GM23338 (cell line): ENCODE measurements at regions not wholly inside any gene's neighbourhood (a gene's known extent, or its start where the extent isn't known, plus 50 kb on each side); places are given as distances from the start of the nearest gene placed in this dataset.

Source experiments
- ATAC-seq: fragments of 200-7000 bp; cut with Tn5 transposase; 3 replicates; pipeline ENCODE4 v1.9.1; 2020
- DNase-seq: peaks from one replicate; pipeline ENCODE4 v3.0.0-alpha.2; 2015; ENCODE audit warnings: low spot score
- H2AFZ ChIP-seq: fragments of 200-600 bp; sonication (generic); 2 replicates; pipeline ENCODE4 v1.8.0; 2016; ENCODE audit warnings: antibody characterized with exemption, mild to moderate bottlenecking, moderate library complexity
- H3F3A ChIP-seq: fragments of 200-600 bp; sonication (generic); replicated peaks from 2 replicates; pipeline ENCODE4 v1.8.0; 2017; ENCODE audit warnings: antibody characterized with exemption, mixed run types, low read depth
- H3K27ac ChIP-seq: fragments of 200-600 bp; sonication (generic); 2 replicates; pipeline ENCODE4 v1.6.1; 2016; ENCODE audit warnings: low read depth
- H3K27me3 ChIP-seq: fragments of 200-600 bp; sonication (generic); 2 replicates; pipeline ENCODE4 v1.8.0; 2016; ENCODE audit warnings: mild to moderate bottlenecking, mixed run types, moderate library complexity; ENCODE audit not compliant: insufficient read depth
- H3K36me3 ChIP-seq: fragments of 200-600 bp; sonication (generic); 2 replicates; pipeline ENCODE4 v1.8.0; 2016; ENCODE audit warnings: mild to moderate bottlenecking; ENCODE audit not compliant: insufficient read depth
- H3K4me1 ChIP-seq: fragments of 200-600 bp; sonication (generic); 2 replicates; pipeline ENCODE4 v1.8.0; 2016; ENCODE audit warnings: mild to moderate bottlenecking, moderate library complexity; ENCODE audit not compliant: insufficient read depth
- H3K4me2 ChIP-seq: fragments of 200-600 bp; sonication (generic); 2 replicates; pipeline ENCODE4 v1.7.1; 2017; ENCODE audit warnings: mixed run types
- H3K4me3 ChIP-seq: fragments of 200-600 bp; sonication (generic); 2 replicates; pipeline ENCODE4 v1.6.1; 2016; ENCODE audit warnings: mixed run types
- H3K79me2 ChIP-seq: fragments of 200-600 bp; sonication (generic); replicated peaks from 2 replicates; pipeline ENCODE4 v1.8.0; 2017; ENCODE audit warnings: mild to moderate bottlenecking; ENCODE audit not compliant: insufficient read depth
- H3K9me2 ChIP-seq: fragments of 200-600 bp; sonication (generic); 2 replicates; pipeline ENCODE4 v1.8.0; 2017; ENCODE audit not compliant: insufficient read depth
- H4K20me1 ChIP-seq: fragments of 200-600 bp; sonication (generic); replicated peaks from 2 replicates; pipeline ENCODE4 v1.8.0; 2017; ENCODE audit warnings: mild to moderate bottlenecking; ENCODE audit not compliant: insufficient read depth
- H3K27ac Mint-ChIP-seq: 2 replicates; pipeline ENCODE4 v1.8.0; 2020; ENCODE audit warnings: inconsistent platforms, mild to moderate bottlenecking, moderate library complexity, mixed read lengths
- H3K27me3 Mint-ChIP-seq: 3 replicates; pipeline ENCODE4 v1.8.0; 2022; ENCODE audit warnings: low read depth, mild to moderate bottlenecking, moderate library complexity, mixed read lengths, inconsistent platforms; ENCODE audit not compliant: insufficient read depth, poor library complexity
- H3K36me3 Mint-ChIP-seq: 3 replicates; pipeline ENCODE4 v1.8.0; 2021; ENCODE audit warnings: low read depth, mild to moderate bottlenecking, inconsistent platforms, moderate library complexity, mixed read lengths
- H3K4me1 Mint-ChIP-seq: 3 replicates; pipeline ENCODE4 v1.8.0; 2020; ENCODE audit warnings: mild to moderate bottlenecking, inconsistent platforms, mixed read lengths
- H3K4me3 Mint-ChIP-seq: 3 replicates; pipeline ENCODE4 v1.8.0; 2021; ENCODE audit warnings: moderate library complexity, mild to moderate bottlenecking, inconsistent platforms, mixed read lengths
- H3K9me3 Mint-ChIP-seq: 3 replicates; pipeline ENCODE4 v1.8.0; 2020; ENCODE audit warnings: moderate library complexity, mild to moderate bottlenecking, inconsistent platforms, mixed read lengths
- JUNB ChIP-seq: IDR thresholded peaks from one replicate; pipeline ENCODE4 v1.6.1; 2016; ENCODE audit warnings: antibody characterized with exemption; ENCODE audit not compliant: unreplicated experiment
- ZNF331 ChIP-seq: fragments of 250-450 bp; sonication (Bioruptor Pico); IDR thresholded peaks from 2 replicates; pipeline ENCODE4 v1.5.0; 2020; ENCODE audit warnings: low read depth, mild to moderate bottlenecking, moderate library complexity
- TF ChIP-seq, protein P1 (sequence below): fragments of 250-450 bp; sonication (Bioruptor Pico); IDR thresholded peaks from 2 replicates; pipeline ENCODE4 v1.5.0; 2020; ENCODE audit warnings: mild to moderate bottlenecking, moderate library complexity
- TF ChIP-seq, protein P2 (sequence below): IDR thresholded peaks from 2 replicates; pipeline ENCODE4 v1.6.1; 2016; ENCODE audit warnings: antibody characterized with exemption

DNA sequence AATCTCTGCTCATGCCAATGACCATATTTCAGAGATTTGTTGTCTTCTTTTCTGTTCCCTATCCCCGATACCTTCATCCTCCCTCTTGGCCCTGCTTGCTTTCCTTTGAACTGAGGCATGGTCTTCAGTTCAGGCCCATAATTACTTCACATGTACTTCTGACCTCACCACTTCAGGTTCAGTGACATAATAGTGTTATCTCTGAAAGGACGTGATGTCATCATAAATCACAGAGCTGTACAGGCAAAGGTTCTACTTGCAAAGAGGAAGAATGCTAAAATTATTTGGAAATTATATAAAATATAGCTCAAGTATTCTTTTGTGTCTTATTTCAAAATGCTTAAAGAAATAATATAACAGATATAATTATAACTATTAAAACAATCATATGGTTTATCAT lies 230.3 kb upstream of the ESRRG start:
- ATAC-seq: no peak
- TF ChIP-seq, protein P1, sequence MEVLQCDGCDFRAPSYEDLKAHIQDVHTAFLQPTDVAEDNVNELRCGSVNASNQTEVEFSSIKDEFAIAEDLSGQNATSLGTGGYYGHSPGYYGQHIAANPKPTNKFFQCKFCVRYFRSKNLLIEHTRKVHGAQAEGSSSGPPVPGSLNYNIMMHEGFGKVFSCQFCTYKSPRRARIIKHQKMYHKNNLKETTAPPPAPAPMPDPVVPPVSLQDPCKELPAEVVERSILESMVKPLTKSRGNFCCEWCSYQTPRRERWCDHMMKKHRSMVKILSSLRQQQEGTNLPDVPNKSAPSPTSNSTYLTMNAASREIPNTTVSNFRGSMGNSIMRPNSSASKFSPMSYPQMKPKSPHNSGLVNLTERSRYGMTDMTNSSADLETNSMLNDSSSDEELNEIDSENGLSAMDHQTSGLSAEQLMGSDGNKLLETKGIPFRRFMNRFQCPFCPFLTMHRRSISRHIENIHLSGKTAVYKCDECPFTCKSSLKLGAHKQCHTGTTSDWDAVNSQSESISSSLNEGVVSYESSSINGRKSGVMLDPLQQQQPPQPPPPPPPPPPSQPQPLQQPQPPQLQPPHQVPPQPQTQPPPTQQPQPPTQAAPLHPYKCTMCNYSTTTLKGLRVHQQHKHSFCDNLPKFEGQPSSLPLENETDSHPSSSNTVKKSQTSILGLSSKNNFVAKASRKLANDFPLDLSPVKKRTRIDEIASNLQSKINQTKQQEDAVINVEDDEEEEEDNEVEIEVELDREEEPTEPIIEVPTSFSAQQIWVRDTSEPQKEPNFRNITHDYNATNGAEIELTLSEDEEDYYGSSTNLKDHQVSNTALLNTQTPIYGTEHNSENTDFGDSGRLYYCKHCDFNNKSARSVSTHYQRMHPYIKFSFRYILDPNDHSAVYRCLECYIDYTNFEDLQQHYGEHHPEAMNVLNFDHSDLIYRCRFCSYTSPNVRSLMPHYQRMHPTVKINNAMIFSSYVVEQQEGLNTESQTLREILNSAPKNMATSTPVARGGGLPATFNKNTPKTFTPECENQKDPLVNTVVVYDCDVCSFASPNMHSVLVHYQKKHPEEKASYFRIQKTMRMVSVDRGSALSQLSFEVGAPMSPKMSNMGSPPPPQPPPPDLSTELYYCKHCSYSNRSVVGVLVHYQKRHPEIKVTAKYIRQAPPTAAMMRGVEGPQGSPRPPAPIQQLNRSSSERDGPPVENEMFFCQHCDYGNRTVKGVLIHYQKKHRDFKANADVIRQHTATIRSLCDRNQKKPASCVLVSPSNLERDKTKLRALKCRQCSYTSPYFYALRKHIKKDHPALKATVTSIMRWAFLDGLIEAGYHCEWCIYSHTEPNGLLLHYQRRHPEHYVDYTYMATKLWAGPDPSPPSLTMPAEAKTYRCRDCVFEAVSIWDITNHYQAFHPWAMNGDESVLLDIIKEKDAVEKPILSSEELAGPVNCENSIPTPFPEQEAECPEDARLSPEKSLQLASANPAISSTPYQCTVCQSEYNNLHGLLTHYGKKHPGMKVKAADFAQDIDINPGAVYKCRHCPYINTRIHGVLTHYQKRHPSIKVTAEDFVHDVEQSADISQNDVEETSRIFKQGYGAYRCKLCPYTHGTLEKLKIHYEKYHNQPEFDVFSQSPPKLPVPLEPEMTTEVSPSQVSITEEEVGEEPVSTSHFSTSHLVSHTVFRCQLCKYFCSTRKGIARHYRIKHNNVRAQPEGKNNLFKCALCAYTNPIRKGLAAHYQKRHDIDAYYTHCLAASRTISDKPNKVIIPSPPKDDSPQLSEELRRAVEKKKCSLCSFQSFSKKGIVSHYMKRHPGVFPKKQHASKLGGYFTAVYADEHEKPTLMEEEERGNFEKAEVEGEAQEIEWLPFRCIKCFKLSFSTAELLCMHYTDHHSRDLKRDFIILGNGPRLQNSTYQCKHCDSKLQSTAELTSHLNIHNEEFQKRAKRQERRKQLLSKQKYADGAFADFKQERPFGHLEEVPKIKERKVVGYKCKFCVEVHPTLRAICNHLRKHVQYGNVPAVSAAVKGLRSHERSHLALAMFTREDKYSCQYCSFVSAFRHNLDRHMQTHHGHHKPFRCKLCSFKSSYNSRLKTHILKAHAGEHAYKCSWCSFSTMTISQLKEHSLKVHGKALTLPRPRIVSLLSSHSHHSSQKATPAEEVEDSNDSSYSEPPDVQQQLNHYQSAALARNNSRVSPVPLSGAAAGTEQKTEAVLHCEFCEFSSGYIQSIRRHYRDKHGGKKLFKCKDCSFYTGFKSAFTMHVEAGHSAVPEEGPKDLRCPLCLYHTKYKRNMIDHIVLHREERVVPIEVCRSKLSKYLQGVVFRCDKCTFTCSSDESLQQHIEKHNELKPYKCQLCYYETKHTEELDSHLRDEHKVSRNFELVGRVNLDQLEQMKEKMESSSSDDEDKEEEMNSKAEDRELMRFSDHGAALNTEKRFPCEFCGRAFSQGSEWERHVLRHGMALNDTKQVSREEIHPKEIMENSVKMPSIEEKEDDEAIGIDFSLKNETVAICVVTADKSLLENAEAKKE (CRISPR knock-in tag): no peak
- TF ChIP-seq, protein P2, sequence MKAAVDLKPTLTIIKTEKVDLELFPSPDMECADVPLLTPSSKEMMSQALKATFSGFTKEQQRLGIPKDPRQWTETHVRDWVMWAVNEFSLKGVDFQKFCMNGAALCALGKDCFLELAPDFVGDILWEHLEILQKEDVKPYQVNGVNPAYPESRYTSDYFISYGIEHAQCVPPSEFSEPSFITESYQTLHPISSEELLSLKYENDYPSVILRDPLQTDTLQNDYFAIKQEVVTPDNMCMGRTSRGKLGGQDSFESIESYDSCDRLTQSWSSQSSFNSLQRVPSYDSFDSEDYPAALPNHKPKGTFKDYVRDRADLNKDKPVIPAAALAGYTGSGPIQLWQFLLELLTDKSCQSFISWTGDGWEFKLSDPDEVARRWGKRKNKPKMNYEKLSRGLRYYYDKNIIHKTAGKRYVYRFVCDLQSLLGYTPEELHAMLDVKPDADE: no peak
- no peak for TF ChIP-seq ZNF331
- Mint-ChIP-seq H3K27me3 (no peaks in the 10 kb centered on the region), H3K9me3 (peaks cover 4% of the 10 kb centered on the region; the same call in 1 of the 3 replicates), H3K4me3 (no peak overlapping the region), H3K36me3 (no peaks in the 10 kb centered on the region), H3K27ac (no peak overlapping the region), H3K4me1 (peaks cover 18% of the 10 kb centered on the region; the same call in 2 of the 3 replicates)
- no peak overlapping the region for H3K27ac ChIP-seq
- no peaks in the 10 kb centered on the region for H3K79me2 ChIP-seq
- no peak for DNase-seq
- peak overlapping the region; percentile 44; the same call in 1 of the 2 replicates for H3K4me2 ChIP-seq
- H3F3A ChIP-seq: no peaks in the 10 kb centered on the region
- no peak overlapping the region for H2AFZ ChIP-seq
- no peak overlapping the region for H3K4me3 ChIP-seq
- H3K27me3 ChIP-seq: no peaks in the 10 kb centered on the region
- H3K36me3 ChIP-seq: no peaks in the 10 kb centered on the region
- H3K9me2 ChIP-seq: 0 out of 2 replicates have a peak, but pooled peaks cover 3% of the 10 kb centered on the region
- no peaks in the 10 kb centered on the region for H4K20me1 ChIP-seq
- peaks cover 23% of the 10 kb centered on the region for H3K4me1 ChIP-seq

DNA sequence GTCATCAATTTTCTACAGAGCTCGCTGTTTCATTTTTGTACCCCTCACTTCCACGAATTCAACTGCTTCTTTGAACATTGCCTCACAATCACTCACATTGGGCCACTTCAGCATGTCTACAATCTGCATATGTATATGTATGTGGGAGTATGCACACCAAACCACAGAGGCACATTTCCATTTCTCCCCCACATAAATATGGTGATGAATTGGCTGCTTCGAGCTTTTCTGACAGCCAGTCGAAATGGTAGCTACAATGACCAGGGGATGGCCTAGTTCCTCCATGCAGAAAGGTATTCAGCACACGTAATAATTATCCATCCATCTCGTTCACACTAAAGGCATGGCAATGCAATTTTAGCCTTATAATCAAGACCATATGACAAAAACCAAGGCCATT lies 229.6 kb upstream of the ESRRG start:
- Mint-ChIP-seq H3K9me3 (peaks cover 4% of the 10 kb centered on the region; the same call in 1 of the 3 replicates), H3K27me3 (no peaks in the 10 kb centered on the region), H3K4me1 (peaks cover 18% of the 10 kb centered on the region; the same call in 2 of the 3 replicates), H3K4me3 (no peak overlapping the region), H3K27ac (no peak overlapping the region), H3K36me3 (no peaks in the 10 kb centered on the region)
- TF ChIP-seq ZNF331 (no peak), JUNB (no peak)
- no peak overlapping the region for H2AFZ ChIP-seq
- no peaks in the 10 kb centered on the region for H3F3A ChIP-seq
- ATAC-seq (no peak), DNase-seq (no peak)
- 0 out of 2 replicates have a peak, but pooled peaks cover 3% of the 10 kb centered on the region for H3K9me2 ChIP-seq
- H3K36me3 ChIP-seq: no peaks in the 10 kb centered on the region
- H3K27me3 ChIP-seq: no peaks in the 10 kb centered on the region
- peaks cover 24% of the 10 kb centered on the region for H3K4me1 ChIP-seq
- peak overlapping the region; percentile 44; the same call in 1 of the 2 replicates for H3K4me2 ChIP-seq
- H3K4me3 ChIP-seq: no peak overlapping the region
- H3K27ac ChIP-seq: no peak overlapping the region
- no peaks in the 10 kb centered on the region for H4K20me1 ChIP-seq
- H3K79me2 ChIP-seq: no peaks in the 10 kb centered on the region
